GM19025 (cell line): ENCODE measurements at regions not wholly inside any gene's neighbourhood (a gene's known extent, or its start where the extent isn't known, plus 50 kb on each side); places are given as distances from the start of the nearest gene placed in this dataset.
"Not testable (repeated sequence)": the region's sequence is repeated elsewhere in the genome, so short reads cannot be mapped to it uniquely, and the experiment has no call there.

Experiments used
- ATAC-seq: cut with Tn5 transposase; IDR thresholded peaks from one replicate; pipeline ENCODE4 v1.9.1; 2021; ENCODE audit warnings: mild to moderate bottlenecking, low read depth, moderate library complexity; ENCODE audit not compliant: unreplicated experiment

DNA sequence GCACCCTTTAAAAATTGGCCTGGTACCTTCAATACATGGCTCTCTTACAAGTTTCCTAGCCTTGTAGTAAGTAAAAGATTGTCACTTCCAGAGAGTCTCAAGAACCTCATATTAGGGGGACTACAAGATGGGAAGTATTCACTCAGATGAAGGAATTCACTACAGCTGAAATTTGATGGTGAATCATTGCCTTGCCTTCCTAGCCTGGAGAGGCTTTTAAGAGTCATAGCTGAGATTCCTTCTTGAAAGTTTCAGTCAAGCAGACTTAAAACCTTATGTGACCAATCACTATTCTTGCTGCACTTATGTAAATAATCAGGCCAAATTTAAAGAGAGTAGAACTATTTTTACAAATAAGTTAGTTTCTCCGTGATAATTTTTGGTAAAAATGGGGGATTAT, 451.6 kb downstream of the TRHDE start:
- no peak for ATAC-seq

DNA sequence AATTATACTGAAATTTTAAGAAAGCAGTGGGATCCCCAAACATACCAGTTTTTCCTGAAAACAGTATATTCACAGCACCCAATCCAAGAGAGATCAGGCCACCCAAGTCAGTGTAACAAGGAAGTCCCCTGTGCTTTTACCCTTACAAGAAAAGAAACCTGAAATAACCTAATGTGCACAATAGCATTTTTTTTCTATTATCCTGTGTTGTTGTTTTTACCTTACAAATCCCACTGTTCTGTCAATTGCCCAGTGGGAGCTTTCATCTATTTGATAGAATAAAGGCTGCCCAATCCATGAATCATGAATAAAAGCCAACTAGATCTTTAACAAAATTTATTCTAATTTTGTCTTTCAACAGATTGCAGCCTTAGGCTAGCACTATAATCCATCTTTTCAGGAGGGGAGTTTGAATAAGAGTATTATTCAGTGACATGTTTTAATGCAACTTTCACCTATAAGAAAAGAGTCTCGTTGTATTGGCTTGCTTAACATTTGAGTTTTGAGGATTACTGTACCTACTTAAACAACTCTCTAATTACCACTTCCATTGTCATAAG, 457.4 kb downstream of the TRHDE start:
- ATAC-seq, result no peak

DNA sequence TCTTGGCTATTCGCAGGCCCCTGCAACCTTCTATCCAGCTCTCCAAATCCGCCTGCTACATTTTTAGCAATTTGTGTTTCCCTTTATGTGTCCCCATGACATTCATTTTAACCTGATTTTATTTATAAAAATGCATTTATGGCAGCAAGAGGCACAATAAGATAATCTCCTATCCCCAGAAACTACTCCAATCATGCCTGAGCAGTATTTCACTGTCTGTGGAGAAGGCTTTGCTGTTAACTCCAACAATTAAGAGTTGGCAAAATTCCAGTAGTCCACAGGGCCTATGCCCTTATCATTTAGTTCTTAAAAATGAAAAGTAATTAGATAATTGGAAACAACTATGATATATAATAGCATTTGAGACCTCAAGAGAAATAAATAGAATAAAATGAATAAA, 462.4 kb downstream of the TRHDE start:
- ATAC-seq, result no peak

DNA sequence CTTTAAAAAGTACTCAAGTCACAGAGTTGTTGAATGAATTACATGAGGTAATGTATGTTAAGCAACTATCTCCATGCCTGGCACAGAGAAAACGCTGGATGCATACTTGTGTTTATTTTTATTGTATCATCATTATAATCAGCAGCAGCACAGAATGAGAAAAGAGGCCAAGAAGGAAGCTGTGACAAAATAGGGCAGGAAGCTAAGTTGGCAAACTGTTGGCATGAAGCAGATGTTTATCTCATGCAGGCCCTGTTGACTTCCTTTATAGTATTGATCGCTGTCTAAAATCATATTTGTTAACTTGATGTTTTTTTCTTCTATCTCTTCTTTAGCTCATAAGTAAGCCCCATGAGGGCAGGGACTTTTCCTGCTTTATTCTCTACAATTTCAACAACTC, 466.6 kb downstream of the TRHDE start:
- no peak for ATAC-seq

DNA sequence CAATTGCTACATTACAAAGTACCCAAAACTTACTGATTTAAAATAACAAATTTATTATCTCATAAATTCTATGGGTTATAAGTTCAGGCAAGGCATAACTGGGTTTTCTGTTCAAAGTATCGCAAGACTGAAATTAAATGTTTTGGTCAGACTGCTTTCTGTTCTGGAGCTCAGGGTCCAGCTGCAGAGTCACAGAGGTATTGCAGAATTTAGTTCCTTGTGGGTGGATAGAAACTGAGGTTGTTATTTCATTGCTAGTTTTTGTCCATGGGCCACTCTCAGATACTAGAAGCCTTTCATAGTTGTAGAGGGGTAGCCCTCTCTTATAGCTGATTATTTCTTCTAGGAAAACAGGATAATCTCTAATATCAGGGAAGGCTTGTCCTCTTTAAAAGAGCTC, 467.9 kb downstream of the TRHDE start:
- ATAC-seq, result no peak

DNA sequence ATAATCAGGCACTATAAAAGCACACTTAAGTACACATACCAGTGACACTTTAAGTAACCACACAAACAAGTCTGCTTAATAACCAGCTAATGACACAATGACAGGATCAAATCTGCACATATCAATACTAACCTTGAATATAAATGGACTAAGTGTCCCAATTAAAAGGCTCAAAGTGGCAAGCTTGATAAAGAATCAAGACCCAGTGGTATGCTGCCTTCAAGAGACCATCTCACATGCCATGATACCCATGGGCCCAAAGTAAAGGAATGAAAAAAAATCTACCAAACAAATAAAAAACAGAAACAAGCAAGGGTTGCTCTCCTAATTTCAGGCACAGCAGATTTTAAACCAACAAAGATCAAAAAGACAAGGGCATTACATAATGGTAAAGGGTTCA, 470.4 kb downstream of the TRHDE start:
- no peak for ATAC-seq

DNA sequence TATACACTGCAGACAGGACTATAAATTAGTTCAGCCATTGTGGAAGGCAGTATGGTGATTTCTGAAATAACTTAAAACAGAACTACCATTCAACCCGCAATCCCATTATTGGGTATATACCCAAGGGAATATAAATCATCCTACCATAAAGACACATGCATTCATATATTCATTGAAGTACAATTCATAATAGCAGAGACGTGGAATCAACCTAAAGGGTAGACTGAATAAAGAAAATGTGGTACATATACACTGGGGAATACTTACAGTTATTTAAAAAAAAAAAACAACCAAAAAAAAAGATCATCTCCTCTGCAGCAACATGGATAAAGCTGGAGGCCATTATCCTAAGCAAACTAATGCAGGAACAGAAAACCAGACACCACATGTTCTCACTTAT, 473.9 kb downstream of the TRHDE start:
- no peak for ATAC-seq

DNA sequence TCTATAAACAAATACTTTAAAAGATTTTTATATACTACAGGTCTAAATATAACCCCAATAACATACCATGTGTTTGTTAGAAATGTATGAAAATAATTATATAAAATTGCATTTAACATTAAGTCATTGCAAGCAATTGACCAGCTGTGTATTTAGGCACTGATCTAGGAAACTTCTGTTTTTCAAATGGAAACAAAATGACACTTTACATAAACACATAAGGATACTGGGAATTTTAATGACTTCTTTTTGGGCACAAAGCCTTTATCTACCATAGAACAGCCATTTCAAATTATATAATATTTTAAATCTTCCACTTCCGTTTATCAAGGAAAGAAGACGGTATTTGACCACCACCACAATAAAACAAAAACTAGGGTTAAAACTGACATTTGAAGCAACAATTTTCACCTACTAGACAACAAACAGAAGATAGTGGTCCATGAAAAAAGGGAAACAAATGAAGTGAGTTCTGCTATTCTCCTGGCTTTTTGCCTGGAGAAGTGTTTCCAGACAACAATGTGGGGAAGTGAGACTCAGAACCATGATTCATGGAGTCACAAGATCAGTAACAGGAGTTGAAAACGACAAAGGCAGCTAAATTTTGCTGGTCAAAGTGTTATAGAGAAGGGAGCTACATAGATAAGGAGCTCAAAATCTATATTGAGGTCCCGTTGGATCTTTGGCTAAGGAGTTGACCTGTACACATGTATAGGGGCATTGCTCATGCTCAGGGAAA, 475.1 kb downstream of the TRHDE start:
- ATAC-seq, result no peak

DNA sequence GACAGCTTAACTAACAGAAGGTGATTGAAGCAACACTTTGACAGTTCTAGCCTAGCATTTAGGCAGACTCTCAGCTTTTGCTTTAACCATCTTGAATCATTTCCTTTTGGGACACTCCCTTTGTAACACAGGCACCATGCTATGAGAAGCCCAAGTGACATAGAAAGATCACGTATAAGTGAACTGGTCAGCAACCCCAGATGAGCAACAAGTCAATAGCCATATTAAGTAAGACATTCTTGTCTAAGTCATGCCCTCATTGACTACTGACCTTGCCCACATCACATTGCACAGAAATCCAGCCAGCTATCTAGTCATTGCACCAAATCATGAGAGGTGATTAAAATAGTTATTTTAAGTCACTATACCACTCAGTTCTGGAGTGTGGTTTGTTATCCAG, 476.8 kb downstream of the TRHDE start:
- no peak for ATAC-seq

DNA sequence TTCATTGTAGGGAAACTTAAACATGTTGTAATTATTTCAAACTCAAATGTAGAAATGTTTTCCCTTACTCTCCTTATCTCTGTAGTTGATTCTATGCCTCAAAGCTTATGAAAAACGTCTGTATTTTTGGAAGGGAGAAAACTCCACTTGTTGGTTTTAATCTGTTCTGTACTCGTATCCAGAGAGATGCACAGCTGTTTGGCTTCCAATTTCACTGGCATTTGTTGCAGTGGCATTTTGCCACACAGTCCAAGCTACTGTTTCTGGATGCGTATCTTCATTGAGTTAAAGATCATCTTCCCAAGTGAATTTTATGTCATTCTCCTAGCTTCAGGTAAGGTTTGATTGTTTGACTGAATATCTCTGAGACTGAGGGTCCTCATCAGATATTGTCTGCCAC, 481.4 kb downstream of the TRHDE start:
- no peak for ATAC-seq

DNA sequence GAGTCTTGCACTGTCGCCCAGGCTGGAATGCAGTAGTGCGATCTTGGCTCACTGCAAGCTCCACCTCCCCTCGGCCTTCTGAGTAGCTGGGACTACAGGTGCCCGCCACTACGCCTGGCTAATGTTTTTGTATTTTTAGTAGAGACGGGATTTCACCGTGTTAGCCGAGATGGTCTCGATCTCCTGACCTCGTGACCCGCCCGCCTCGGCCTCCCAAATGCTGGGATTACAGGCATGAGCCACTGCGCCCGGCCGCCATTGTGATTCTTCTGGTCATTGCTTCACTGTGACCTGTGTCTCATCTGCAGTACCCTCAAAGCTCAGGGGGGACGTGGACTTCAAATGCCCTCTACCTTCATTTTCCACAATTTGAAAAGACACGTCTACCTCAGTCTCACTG, 481.9 kb downstream of the TRHDE start:
- ATAC-seq, result not testable (repeated sequence)

DNA sequence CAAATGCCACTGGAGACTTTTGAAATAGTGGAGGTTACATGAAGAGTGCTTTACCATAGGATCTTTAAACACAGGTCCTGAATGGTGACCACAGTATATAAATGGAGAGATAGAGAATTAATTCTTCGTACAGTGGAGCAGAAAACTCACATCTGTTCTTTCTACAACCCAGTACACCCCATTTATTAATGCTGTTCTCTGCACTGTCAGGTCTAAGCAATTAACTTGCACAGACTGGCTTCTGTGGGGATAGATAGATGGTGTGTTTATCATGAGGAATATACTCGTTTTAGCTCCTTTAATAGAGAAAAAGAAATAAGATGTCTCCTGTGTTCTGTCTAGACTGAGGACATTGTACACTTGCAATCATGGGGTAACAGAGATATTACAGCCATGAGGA, 494.3 kb downstream of the TRHDE start:
- no peak for ATAC-seq

DNA sequence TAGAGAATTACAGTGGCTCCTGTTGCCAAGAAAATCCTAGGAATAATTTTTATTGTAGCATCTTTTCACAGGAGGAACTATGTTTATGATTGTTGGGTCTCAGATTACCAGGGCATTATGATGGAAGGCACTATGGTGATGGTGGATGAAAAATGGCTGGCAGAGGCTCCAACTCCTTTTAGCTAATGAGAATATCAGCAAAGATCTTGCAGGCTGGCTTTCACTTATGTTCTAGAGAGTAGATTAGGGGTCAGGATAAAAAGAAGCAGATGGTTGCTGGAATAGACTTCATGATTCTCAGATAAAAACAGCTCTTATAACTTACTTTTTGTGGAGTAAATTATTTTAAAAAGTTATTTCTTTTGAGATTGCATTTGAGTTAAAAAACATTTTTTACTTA, 501.9 kb downstream of the TRHDE start:
- ATAC-seq, result no peak

DNA sequence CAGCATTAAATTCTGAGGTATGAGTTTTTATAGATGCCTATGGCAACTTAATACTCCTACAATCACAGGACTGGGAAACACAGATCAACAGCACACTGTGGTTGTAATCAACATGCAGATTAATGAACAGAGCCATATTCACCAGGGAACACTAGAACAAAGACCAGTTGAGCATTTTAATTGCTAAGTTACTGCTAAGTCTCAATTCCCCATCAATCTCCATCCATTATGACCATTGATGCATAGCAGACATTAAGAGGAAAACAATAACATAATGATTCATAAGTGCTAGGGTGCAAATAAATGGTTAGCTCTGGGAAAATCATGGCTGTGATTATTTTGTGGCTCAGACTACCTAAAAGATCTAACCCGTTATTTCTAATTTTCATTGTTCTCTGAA, 505.6 kb downstream of the TRHDE start:
- ATAC-seq, result no peak

DNA sequence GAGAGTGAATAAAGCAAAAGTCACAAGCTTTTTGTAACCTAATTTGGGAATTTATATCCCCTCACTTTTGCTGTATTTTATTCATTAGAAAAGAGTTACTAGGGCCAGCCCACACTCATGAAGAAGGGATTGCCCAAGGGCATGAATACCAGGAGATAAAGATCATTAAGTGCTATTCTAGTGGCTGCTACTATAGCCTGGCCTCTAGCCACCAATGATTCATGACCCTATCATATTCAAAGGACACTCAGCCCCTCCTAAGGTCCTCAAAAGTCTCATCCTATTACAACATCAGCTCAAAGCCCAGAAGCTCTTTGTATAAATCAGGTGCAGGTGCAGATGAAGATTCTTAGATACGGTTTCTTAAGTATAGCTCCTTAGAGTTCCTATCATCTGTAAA, 518.1 kb downstream of the TRHDE start:
- no peak for ATAC-seq

DNA sequence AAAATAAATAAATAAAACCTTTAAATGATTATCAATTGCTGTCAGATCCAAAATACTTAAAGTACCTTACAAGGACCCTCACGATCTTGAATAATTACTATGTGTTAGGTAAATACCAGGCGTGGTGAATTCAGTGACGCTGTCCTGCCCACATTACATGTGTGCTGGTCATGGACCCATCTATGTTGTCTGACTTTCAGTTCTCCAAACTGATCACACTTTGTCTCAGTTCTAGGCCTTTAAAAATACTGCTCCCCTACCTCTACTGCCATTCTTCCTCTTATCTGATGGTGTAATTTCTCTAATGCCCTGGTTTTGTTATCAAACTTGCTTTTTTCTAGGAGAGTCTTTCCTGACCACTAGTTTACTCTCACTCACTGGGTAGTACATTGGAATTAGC, 520.7 kb downstream of the TRHDE start:
- ATAC-seq, result no peak

DNA sequence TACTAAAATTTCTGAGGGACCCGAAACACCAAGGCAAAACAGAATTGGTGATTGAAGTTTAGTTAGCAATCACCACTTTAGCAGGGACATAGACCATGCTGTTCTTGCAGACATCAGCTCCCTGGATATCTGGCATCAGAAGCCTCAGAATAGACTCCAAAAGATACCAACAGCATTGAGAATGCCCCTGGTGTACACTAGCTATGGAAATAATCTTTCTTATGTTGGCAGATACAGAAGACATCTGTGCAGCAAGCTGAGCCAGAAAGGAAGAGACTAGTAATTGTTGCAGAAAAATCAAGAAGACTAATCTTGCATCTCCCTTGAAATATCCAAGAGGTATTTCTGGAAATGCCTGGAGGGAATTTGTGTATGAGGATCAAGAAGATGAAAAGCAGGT, 521.6 kb downstream of the TRHDE start:
- ATAC-seq, result no peak

DNA sequence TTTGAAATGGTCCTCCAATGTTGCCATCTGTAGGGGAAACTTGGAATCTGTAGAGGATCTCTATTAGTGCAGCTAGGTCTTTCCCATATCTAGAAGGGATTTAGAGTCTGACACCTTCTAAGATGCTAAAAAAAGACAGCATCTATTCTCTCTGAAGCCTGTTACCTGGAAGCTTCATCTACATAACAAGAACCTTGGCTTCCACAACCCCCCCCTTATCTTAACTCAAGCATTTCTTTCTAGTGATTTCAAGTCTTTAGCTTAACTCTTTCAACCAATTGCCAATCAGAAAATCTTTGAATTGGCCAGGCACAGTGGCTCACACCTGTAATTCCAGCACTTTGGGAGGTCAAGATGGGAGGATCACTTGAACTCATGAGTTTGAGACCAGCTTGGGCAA, 543.3 kb downstream of the TRHDE start:
- no peak for ATAC-seq

DNA sequence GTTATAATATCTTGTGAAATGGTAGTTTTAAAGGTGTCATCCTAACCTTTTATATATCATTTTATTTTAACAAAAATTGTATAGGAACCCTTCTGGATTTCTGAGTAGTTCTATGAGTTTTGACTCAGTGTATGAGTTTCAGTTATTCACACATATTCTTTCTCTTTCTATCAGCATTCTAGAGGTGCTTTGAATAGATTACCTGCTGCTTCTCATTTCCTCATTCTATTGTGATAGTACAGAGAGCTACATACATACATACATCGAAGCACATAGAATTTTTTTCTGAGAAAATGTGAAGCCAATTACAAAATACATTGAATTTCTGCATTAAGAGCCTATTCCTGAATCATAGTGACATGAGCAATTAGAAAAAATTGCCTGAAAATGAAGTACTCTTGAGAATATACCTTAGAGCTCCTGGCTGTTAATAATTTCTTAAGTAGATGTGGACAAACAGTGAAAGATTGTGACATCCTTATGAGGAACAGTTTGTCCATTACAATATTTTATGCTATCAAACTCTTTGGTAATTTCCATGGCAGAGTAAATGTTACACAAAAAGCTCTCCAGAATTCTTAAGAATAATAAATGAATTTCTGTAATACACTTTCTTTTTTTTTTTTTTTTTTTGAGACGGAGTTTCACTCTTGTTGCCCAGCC, 556.6 kb downstream of the TRHDE start:
- no peak for ATAC-seq

DNA sequence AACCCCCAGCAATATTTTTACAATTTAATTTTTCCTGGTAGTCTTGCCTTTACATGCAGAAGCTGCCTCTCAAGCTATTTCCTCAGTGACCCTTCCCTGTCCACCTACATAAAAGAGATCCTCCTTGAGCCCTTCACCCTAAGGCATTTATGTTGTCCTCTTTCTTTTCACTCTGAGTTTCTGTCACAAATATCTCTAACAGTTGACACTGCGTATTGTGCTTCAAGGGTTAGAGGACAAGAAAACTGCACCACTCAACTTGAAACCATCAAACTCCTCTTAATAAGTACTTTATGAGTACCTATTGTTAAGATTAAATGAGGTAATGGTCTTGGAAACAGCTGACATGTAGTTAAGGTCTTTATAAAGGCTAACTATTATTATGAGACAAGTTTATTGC, 557.7 kb downstream of the TRHDE start:
- ATAC-seq, result no peak

DNA sequence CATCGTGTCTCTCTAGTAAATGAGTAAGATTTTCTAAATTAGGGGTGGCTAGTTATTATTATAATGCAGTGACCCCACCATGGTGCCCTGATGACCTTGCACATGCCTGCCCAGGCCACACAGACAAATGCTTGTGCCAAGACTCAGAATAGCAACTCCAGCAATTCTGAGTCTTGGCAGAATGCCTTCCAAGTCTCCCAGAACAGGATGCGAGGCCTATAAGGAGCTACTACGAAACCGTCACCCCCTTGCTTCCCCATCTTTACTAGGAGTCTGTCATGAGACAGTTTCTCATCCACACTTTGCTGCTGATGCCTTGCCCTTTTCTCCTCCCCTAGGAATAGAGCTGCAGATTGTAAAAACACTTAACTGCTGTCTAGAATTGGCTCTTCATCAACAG, 559.9 kb downstream of the TRHDE start:
- ATAC-seq, result no peak

DNA sequence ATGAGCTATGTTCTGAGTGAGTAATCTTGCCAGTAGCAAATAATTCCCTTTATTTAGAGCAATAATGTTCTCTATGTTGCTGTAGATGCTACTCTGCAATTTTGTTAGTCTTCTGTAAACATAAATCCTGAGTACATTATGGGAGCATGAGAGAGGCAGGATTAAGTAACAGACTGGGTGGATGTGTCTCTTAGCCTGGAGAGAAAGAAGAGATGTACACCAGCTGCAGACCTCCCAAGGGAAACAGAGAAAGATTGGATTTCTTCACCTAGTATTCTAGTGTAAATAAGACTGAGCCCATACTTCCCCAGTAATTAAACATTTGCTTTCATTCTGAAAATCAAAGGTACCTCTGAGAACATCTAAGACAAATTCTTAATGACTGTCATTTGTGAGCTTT, 564.0 kb downstream of the TRHDE start:
- ATAC-seq, result no peak
